Body of pancreas (tissue), 4 donors: ENCODE measurements at regions not wholly inside any gene's neighbourhood (a gene's known extent, or its start where the extent isn't known, plus 50 kb on each side); places are given as distances from the start of the nearest gene placed in this dataset.

Experiments used
- POLR2A ChIP-seq, 3 donors: fragments of 450-650 bp; IDR thresholded peaks; one replicate each; pipeline ENCODE4 v1.6.1; 2016; ENCODE audit warnings: antibody characterized with exemption in 3 of 3, mild to moderate bottlenecking in 2 of 3
- TF ChIP-seq, protein P1 (sequence below), 7 experiments: fragments of 450-650 bp in 4 of 7; fragments of 200-600 bp in 3 of 7; sonication (generic) in 3 of 7; IDR thresholded peaks; one replicate each; pipeline ENCODE4 v1.5.1; 2016 to 2019; ENCODE audit warnings: antibody characterized with exemption in 7 of 7

DNA sequence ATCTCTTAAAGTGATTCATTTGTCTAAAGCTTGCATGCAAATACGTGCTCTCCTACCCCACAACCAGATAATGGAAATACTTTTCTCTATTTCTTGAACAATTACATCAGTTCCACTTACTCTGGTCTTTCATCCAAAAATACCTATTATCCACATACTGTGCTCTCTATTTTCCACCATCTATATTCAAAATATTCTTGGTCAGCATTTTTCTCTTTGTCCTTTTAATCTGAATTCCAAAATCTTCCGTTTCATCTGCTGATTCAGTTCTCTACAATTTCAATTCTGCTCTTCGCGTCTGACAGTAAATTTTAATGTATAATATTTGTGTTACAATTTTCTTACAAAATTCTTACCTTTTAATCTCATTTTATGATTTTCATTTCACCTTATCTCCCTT lies 110.3 kb downstream of the ZNF648 start:
- TF ChIP-seq POLR2A (IDR thresholded peaks at IDR 0.05), result no peak
- TF ChIP-seq, protein P1, sequence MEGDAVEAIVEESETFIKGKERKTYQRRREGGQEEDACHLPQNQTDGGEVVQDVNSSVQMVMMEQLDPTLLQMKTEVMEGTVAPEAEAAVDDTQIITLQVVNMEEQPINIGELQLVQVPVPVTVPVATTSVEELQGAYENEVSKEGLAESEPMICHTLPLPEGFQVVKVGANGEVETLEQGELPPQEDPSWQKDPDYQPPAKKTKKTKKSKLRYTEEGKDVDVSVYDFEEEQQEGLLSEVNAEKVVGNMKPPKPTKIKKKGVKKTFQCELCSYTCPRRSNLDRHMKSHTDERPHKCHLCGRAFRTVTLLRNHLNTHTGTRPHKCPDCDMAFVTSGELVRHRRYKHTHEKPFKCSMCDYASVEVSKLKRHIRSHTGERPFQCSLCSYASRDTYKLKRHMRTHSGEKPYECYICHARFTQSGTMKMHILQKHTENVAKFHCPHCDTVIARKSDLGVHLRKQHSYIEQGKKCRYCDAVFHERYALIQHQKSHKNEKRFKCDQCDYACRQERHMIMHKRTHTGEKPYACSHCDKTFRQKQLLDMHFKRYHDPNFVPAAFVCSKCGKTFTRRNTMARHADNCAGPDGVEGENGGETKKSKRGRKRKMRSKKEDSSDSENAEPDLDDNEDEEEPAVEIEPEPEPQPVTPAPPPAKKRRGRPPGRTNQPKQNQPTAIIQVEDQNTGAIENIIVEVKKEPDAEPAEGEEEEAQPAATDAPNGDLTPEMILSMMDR (IDR thresholded peaks at IDR 0.05), result no peak
